ENCODE measurements at regions not wholly inside any gene's neighbourhood (a gene's known extent, or its start where the extent isn't known, plus 50 kb on each side); places are given as distances from the start of the nearest gene placed in this dataset.

GRCh38 chr2:239746559-239747246, 278.4 kb downstream of the NDUFA10 start:
- H3K79me2 ChIP-seq (replicated peaks; ENCODE audit: insufficient read depth), result no peaks in the 10 kb centered on the region
- H3K9me2 ChIP-seq (ENCODE audit: insufficient read depth), result no peaks in the 10 kb centered on the region
- TF ChIP-seq JUNB (IDR thresholded peaks at IDR 0.05; ENCODE audit: unreplicated experiment) (no peak), EZH2 (IDR thresholded peaks at IDR 0.05; ENCODE audit: low read depth, unreplicated experiment) (no peak), POLR2AphosphoS5 (IDR thresholded peaks at IDR 0.05; ENCODE audit: low read depth) (no peak), STAT1 (IDR thresholded peaks at IDR 0.05; ENCODE audit: unreplicated experiment) (no peak), CTCF (conservative IDR thresholded peaks at IDR 0.05; ENCODE audit: low read depth in 2 of 2) (no peak), ZNF114 (CRISPR knock-in tag; IDR thresholded peaks at IDR 0.05) (no peak)
- TF ChIP-seq, protein P1, sequence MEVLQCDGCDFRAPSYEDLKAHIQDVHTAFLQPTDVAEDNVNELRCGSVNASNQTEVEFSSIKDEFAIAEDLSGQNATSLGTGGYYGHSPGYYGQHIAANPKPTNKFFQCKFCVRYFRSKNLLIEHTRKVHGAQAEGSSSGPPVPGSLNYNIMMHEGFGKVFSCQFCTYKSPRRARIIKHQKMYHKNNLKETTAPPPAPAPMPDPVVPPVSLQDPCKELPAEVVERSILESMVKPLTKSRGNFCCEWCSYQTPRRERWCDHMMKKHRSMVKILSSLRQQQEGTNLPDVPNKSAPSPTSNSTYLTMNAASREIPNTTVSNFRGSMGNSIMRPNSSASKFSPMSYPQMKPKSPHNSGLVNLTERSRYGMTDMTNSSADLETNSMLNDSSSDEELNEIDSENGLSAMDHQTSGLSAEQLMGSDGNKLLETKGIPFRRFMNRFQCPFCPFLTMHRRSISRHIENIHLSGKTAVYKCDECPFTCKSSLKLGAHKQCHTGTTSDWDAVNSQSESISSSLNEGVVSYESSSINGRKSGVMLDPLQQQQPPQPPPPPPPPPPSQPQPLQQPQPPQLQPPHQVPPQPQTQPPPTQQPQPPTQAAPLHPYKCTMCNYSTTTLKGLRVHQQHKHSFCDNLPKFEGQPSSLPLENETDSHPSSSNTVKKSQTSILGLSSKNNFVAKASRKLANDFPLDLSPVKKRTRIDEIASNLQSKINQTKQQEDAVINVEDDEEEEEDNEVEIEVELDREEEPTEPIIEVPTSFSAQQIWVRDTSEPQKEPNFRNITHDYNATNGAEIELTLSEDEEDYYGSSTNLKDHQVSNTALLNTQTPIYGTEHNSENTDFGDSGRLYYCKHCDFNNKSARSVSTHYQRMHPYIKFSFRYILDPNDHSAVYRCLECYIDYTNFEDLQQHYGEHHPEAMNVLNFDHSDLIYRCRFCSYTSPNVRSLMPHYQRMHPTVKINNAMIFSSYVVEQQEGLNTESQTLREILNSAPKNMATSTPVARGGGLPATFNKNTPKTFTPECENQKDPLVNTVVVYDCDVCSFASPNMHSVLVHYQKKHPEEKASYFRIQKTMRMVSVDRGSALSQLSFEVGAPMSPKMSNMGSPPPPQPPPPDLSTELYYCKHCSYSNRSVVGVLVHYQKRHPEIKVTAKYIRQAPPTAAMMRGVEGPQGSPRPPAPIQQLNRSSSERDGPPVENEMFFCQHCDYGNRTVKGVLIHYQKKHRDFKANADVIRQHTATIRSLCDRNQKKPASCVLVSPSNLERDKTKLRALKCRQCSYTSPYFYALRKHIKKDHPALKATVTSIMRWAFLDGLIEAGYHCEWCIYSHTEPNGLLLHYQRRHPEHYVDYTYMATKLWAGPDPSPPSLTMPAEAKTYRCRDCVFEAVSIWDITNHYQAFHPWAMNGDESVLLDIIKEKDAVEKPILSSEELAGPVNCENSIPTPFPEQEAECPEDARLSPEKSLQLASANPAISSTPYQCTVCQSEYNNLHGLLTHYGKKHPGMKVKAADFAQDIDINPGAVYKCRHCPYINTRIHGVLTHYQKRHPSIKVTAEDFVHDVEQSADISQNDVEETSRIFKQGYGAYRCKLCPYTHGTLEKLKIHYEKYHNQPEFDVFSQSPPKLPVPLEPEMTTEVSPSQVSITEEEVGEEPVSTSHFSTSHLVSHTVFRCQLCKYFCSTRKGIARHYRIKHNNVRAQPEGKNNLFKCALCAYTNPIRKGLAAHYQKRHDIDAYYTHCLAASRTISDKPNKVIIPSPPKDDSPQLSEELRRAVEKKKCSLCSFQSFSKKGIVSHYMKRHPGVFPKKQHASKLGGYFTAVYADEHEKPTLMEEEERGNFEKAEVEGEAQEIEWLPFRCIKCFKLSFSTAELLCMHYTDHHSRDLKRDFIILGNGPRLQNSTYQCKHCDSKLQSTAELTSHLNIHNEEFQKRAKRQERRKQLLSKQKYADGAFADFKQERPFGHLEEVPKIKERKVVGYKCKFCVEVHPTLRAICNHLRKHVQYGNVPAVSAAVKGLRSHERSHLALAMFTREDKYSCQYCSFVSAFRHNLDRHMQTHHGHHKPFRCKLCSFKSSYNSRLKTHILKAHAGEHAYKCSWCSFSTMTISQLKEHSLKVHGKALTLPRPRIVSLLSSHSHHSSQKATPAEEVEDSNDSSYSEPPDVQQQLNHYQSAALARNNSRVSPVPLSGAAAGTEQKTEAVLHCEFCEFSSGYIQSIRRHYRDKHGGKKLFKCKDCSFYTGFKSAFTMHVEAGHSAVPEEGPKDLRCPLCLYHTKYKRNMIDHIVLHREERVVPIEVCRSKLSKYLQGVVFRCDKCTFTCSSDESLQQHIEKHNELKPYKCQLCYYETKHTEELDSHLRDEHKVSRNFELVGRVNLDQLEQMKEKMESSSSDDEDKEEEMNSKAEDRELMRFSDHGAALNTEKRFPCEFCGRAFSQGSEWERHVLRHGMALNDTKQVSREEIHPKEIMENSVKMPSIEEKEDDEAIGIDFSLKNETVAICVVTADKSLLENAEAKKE (CRISPR knock-in tag; IDR thresholded peaks at IDR 0.05), result no peak
- TF ChIP-seq, protein P2, sequence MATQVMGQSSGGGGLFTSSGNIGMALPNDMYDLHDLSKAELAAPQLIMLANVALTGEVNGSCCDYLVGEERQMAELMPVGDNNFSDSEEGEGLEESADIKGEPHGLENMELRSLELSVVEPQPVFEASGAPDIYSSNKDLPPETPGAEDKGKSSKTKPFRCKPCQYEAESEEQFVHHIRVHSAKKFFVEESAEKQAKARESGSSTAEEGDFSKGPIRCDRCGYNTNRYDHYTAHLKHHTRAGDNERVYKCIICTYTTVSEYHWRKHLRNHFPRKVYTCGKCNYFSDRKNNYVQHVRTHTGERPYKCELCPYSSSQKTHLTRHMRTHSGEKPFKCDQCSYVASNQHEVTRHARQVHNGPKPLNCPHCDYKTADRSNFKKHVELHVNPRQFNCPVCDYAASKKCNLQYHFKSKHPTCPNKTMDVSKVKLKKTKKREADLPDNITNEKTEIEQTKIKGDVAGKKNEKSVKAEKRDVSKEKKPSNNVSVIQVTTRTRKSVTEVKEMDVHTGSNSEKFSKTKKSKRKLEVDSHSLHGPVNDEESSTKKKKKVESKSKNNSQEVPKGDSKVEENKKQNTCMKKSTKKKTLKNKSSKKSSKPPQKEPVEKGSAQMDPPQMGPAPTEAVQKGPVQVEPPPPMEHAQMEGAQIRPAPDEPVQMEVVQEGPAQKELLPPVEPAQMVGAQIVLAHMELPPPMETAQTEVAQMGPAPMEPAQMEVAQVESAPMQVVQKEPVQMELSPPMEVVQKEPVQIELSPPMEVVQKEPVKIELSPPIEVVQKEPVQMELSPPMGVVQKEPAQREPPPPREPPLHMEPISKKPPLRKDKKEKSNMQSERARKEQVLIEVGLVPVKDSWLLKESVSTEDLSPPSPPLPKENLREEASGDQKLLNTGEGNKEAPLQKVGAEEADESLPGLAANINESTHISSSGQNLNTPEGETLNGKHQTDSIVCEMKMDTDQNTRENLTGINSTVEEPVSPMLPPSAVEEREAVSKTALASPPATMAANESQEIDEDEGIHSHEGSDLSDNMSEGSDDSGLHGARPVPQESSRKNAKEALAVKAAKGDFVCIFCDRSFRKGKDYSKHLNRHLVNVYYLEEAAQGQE (IDR thresholded peaks at IDR 0.05; ENCODE audit: unreplicated experiment), result no peak
- H3K36me3 ChIP-seq (ENCODE audit: insufficient read depth), result no peaks in the 10 kb centered on the region
- H4K20me1 ChIP-seq (replicated peaks; ENCODE audit: insufficient read depth), result no peaks in the 10 kb centered on the region
- H3K27ac ChIP-seq (ENCODE audit: low read depth), result no peak overlapping the region
- Mint-ChIP-seq H3K9me3 (no peaks in the 10 kb centered on the region), H3K27ac (no peak overlapping the region; the same call in 1 of the 2 replicates), H3K4me1 (no peaks in the 10 kb centered on the region; the same call in 2 of the 3 replicates), H3K27me3 (ENCODE audit: insufficient read depth, low read depth, poor library complexity) (peaks cover 4% of the 10 kb centered on the region), H3K4me3 (no peak overlapping the region), H3K36me3 (ENCODE audit: low read depth) (no peaks in the 10 kb centered on the region)
- DNase-seq (ENCODE audit: low spot score), result no peak
- no peak overlapping the region for H3K4me2 ChIP-seq
- no peak overlapping the region for H2AFZ ChIP-seq
- H3K4me1 ChIP-seq (ENCODE audit: insufficient read depth), result no peaks in the 10 kb centered on the region
- no peaks in the 10 kb centered on the region for H3K27me3 ChIP-seq (ENCODE audit: insufficient read depth)
- H3F3A ChIP-seq (replicated peaks; ENCODE audit: low read depth), result no peaks in the 10 kb centered on the region
- no peak for ATAC-seq
- H3K4me3 ChIP-seq, result no peak overlapping the region
